Sigmoid colon (tissue), 3 donors: ENCODE measurements at regions not wholly inside any gene's neighbourhood (a gene's known extent, or its start where the extent isn't known, plus 50 kb on each side); places are given as distances from the start of the nearest gene placed in this dataset.

Experiments
- POLR2A ChIP-seq, 2 donors: fragments of 450-650 bp; IDR thresholded peaks; one replicate each; pipeline ENCODE4 v1.6.1; 2016; ENCODE audit warnings: antibody characterized with exemption in 2 of 2, mild to moderate bottlenecking in 2 of 2, moderate library complexity in 2 of 2
- TF ChIP-seq, protein P1 (sequence below), 4 experiments: fragments of 450-650 bp in 3 of 4; fragments of 200-600 bp in 1 of 4; IDR thresholded peaks; one replicate each; pipeline ENCODE4 v1.5.1; 2016 to 2019; ENCODE audit warnings: antibody characterized with exemption in 4 of 4, mild to moderate bottlenecking in 3 of 4, moderate library complexity in 2 of 4

DNA sequence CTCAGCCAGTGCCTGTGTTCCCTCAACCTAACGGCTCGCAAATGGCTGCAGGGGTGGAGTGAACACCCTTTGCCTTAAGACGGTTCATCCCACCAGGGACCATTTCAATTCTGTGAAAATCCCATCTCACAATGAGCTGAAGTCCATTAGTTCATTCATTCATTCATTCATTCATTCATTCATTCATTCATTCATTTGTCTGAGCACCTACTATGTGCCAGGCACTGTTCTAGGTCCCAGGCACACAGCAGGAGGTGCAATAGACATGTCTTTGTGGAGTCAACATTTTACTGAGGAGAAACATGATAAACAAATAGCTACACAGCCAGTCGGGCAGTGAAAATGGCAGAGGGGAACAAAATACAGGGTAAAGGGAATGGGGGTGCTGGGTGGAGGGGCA is 618.8 kb downstream of the MATN1 start:
- TF ChIP-seq, protein P1, sequence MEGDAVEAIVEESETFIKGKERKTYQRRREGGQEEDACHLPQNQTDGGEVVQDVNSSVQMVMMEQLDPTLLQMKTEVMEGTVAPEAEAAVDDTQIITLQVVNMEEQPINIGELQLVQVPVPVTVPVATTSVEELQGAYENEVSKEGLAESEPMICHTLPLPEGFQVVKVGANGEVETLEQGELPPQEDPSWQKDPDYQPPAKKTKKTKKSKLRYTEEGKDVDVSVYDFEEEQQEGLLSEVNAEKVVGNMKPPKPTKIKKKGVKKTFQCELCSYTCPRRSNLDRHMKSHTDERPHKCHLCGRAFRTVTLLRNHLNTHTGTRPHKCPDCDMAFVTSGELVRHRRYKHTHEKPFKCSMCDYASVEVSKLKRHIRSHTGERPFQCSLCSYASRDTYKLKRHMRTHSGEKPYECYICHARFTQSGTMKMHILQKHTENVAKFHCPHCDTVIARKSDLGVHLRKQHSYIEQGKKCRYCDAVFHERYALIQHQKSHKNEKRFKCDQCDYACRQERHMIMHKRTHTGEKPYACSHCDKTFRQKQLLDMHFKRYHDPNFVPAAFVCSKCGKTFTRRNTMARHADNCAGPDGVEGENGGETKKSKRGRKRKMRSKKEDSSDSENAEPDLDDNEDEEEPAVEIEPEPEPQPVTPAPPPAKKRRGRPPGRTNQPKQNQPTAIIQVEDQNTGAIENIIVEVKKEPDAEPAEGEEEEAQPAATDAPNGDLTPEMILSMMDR (IDR thresholded peaks at IDR 0.05): no peak
- TF ChIP-seq POLR2A (IDR thresholded peaks at IDR 0.05): no peak
